ENCODE measurements at regions not wholly inside any gene's neighbourhood (a gene's known extent, or its start where the extent isn't known, plus 50 kb on each side); places are given as distances from the start of the nearest gene placed in this dataset.

DNA sequence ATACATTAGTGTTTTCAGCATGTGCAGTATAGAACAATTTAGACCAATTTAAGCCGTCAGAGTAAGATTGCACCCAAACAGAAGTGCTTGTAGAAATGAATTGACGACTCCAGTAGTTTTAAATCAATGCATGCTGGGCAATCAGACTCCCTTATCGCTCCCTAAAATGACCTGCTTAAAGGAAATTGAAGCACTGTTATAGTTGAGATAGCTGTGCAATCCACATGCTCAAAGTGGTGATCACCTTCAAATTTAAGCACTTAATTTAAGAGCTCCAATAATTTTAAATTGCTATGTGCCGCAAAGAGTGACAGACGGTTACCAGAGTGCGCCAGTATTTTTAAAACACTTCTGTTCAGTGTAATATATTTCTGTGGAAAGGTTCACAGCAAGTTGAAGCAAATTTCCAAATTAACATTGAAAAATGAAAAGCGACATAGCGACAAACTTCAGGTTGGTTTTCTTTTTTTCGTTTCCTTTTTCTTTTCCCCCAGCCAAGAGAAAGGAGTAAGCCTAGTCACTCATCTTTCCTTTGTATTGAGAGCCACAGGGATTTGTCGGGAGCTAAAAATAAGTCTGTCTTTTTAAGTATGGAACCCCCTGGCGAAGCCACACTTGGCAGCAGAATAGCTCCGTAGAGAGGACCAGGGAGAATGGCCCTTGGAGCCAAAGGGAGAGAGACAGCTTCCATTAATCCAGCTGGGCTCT is 436.4 kb upstream of the RBMS3 start (continued):
- TF ChIP-seq CTBP2 (IDR thresholded peaks at IDR 0.05; ENCODE audit: borderline replicate concordance, insufficient read depth, insufficient read length, low read length) (no peak), RXRA (IDR thresholded peaks at IDR 0.05; ENCODE audit: insufficient read depth, low read depth, low read length) (no peak), POLR2A (IDR thresholded peaks at IDR 0.05; ENCODE audit: control extremely low read depth in 1 of 2, low read depth in 2 of 2, low read length in 2 of 2) (no peak), RAD21 (IDR thresholded peaks at IDR 0.05 in 1 of 2, conservative IDR thresholded peaks at IDR 0.05 in 1 of 2; ENCODE audit: low read depth in 2 of 2, low read length in 2 of 2) (no peak), CHD7 (IDR thresholded peaks at IDR 0.05; ENCODE audit: insufficient replicate concordance, low read length) (no peak), CBX5 (IDR thresholded peaks at IDR 0.05; ENCODE audit: low read depth, low read length) (no peak), CEBPB (IDR thresholded peaks at IDR 0.05; ENCODE audit: low read depth, low read length) (no peak)

Measured in H1 (cell line).